ENCODE measurements at regions not wholly inside any gene's neighbourhood (a gene's known extent, or its start where the extent isn't known, plus 50 kb on each side); places are given as distances from the start of the nearest gene placed in this dataset.

DNA sequence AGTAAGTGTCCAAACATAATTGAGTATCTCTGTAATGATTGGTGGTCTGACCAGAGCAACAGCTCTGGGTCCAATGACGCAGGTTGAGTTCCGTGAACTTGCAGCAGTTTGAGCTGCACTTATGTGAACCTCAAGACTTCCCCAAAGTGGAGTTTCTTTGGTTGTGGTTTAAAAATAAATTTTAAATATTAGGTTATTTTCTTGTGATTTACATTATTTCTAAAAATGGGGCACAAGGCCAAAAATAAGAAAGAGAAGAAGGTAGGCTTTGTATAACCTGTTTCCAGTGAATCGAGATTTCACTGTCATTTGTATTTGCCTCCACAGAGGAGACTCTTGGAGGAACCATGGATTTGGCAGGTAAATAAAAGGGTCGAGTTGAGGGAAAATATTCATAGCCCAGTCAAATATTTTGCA, 166.4 kb upstream of the ZNF217 start:
- TF ChIP-seq, protein P1, sequence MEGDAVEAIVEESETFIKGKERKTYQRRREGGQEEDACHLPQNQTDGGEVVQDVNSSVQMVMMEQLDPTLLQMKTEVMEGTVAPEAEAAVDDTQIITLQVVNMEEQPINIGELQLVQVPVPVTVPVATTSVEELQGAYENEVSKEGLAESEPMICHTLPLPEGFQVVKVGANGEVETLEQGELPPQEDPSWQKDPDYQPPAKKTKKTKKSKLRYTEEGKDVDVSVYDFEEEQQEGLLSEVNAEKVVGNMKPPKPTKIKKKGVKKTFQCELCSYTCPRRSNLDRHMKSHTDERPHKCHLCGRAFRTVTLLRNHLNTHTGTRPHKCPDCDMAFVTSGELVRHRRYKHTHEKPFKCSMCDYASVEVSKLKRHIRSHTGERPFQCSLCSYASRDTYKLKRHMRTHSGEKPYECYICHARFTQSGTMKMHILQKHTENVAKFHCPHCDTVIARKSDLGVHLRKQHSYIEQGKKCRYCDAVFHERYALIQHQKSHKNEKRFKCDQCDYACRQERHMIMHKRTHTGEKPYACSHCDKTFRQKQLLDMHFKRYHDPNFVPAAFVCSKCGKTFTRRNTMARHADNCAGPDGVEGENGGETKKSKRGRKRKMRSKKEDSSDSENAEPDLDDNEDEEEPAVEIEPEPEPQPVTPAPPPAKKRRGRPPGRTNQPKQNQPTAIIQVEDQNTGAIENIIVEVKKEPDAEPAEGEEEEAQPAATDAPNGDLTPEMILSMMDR (IDR thresholded peaks at IDR 0.05; ENCODE audit: insufficient read depth, low read length, poor library complexity, severe bottlenecking), result no peak
- no peak for TF ChIP-seq EZH2phosphoT487 (conservative IDR thresholded peaks at IDR 0.05; ENCODE audit: low read length)

All from SU-DHL-6 (cell line).